ENCODE measurements at regions not wholly inside any gene's neighbourhood (a gene's known extent, or its start where the extent isn't known, plus 50 kb on each side); places are given as distances from the start of the nearest gene placed in this dataset.
A peak's percentile ranks its signal among the peaks of the same experiment; 100 is the strongest.

- no peak for DNase-seq
These were observed 301.8 kb downstream of the TFAP2C start for GRCh38 chr20:56930876-56931275.

- DNase-seq = no peak
These were observed 303.6 kb downstream of the TFAP2C start for GRCh38 chr20:56932575-56933330.

- DNase-seq = no peak
These were observed 304.2 kb downstream of the TFAP2C start for GRCh38 chr20:56933331-56933698.

GRCh38 chr20:56934888-56935287 lies 305.8 kb downstream of the TFAP2C start:
- no peak for DNase-seq

GRCh38 chr20:56940466-56940865 lies 311.4 kb downstream of the TFAP2C start:
- no peak for DNase-seq

GRCh38 chr20:56941101-56941686 lies 312.1 kb downstream of the TFAP2C start:
- no peak for DNase-seq

GRCh38 chr20:56943946-56944945 lies 315.1 kb downstream of the TFAP2C start:
- no peak for DNase-seq

- no peak for DNase-seq
These were observed 316.0 kb downstream of the TFAP2C start for GRCh38 chr20:56945057-56945456.

- DNase-seq = no peak
These were observed 316.8 kb downstream of the TFAP2C start for GRCh38 chr20:56945901-56946300.

GRCh38 chr20:56949318-56949717 lies 317.1 kb downstream of the BMP7 start:
- DNase-seq = no peak

GRCh38 chr20:56952258-56953047 lies 314.0 kb downstream of the BMP7 start:
- no peak for DNase-seq

- DNase-seq = no peak
These were observed 313.3 kb downstream of the BMP7 start for GRCh38 chr20:56953048-56953586.

- no peak for DNase-seq
These were observed 311.6 kb downstream of the BMP7 start for GRCh38 chr20:56954797-56955196.

- no peak for DNase-seq
These were observed 310.8 kb downstream of the BMP7 start for GRCh38 chr20:56955680-56956079.

- DNase-seq = no peak
These were observed 309.9 kb downstream of the BMP7 start for GRCh38 chr20:56956534-56956933.

GRCh38 chr20:56957737-56958553 lies 308.5 kb downstream of the BMP7 start:
- no peak for DNase-seq

GRCh38 chr20:56964901-56965300 lies 301.5 kb downstream of the BMP7 start:
- no peak for DNase-seq

- no peak for DNase-seq
These were observed 298.5 kb downstream of the BMP7 start for GRCh38 chr20:56967916-56968315.

- DNase-seq = no peak
These were observed 297.9 kb downstream of the BMP7 start for GRCh38 chr20:56968376-56969048.

GRCh38 chr20:56974499-56975250 lies 291.8 kb downstream of the BMP7 start:
- peak in 1 of 2 donors; percentile 35 for DNase-seq
